ENCODE measurements at regions not wholly inside any gene's neighbourhood (a gene's known extent, or its start where the extent isn't known, plus 50 kb on each side); places are given as distances from the start of the nearest gene placed in this dataset.

- TF ChIP-seq POLR2A (IDR thresholded peaks at IDR 0.05) (no peak), CTCF (IDR thresholded peaks at IDR 0.05) (no peak), POLR2AphosphoS5 (IDR thresholded peaks at IDR 0.05) (no peak)
These were observed 692.4 kb upstream of the CDH6 start for GRCh38 chr5:30501065-30501464.
